NCI-H526 treated with DMSO at 0.1 percent for 48 hours (cell line): ENCODE measurements at regions not wholly inside any gene's neighbourhood (a gene's known extent, or its start where the extent isn't known, plus 50 kb on each side); places are given as distances from the start of the nearest gene placed in this dataset.

Source experiments
- DNase-seq: peaks from one replicate; lab custom pipeline; 2025; lab: John Stamatoyannopoulos, UW

DNA sequence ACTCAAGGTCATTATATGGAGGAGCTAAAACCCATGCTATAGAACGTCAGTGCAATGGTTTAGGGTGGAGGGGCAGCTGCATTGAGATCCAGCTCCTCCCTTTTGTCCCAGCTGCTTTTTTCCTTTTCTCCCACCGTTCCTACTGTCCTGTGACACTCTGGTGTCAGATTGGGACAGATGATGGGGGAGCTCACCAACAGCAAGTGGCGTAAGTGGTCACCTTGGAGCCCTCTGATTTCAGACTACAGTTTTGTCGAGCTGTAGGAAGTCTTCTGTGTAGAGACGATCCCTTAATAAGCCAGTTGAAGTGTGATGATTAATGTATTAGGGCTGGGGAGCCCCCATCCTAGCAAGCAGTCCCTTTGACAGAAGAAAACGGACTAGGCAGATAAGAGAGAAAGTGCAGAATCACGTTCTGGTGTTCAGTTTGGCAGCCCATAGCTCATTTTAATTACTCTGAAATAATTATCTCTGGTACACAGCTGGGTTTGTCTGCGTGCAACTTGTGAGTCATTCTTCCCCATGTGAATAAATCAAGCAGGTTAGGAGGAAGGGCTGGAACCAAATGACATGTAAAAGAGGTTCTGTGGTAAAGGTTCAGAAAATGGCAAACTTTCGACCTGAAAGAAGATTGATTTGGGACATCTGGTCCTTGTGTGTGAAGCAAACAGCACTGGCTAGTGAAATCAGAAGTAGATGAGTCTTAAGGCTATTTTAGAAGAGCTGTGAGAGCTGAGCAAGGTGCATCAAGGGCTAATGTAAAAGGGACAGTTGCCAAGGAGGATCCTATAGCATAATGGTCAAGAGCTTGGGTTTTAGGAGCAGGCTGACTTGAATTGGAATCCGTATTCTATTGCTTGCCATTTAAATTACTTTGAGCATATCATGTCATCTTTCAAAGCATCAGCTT is 241.4 kb downstream of the EDEM1 start:
- no peak for DNase-seq

GRCh38 chr3:5429517-5429890 is 242.0 kb downstream of the EDEM1 start:
- no peak for DNase-seq

DNA sequence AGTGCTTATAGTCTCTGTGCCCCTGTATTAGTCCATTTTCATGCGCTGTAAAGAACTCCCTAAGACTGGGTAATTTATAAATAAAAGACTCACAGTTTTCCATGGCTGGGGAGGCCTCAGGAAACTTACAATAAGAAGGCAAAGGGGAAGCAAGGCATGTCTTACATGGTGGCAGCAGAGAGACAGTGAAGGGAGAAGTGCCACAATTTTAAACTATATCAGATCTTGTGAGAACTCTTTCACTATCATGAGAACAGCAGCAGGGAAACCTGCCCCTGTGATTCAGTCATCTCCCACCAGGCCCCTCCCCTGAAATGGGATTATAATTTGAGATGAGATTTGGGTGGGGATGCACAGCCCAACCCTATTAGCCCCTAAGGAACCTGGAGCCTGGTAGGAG is 243.2 kb downstream of the EDEM1 start:
- no peak for DNase-seq

GRCh38 chr3:5431146-5431545 is 243.6 kb downstream of the EDEM1 start:
- no peak for DNase-seq

GRCh38 chr3:5431811-5432378 is 244.4 kb downstream of the EDEM1 start:
- no peak for DNase-seq

DNA sequence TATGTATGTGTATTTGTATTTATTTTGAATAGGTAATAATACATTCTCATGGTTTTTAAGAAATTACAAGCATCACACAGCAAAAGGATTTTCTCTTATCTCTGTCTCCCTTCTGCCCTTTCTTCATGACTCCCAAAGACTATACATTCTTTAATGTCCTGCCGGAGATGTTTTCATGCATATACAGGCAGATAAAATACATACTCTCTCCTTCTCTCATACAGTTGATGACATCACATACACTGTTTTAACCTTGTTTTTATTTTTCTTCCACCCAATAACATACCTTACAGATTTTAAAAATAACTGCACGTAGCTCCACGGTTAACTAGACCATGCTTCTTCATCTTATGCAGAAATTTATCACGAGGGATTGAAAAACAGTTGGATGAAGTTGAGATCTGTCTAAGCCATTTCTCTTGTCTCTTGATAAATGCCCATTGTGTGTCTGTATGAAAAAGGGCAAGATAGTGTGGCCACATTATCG is 249.8 kb downstream of the EDEM1 start:
- no peak for DNase-seq

DNA sequence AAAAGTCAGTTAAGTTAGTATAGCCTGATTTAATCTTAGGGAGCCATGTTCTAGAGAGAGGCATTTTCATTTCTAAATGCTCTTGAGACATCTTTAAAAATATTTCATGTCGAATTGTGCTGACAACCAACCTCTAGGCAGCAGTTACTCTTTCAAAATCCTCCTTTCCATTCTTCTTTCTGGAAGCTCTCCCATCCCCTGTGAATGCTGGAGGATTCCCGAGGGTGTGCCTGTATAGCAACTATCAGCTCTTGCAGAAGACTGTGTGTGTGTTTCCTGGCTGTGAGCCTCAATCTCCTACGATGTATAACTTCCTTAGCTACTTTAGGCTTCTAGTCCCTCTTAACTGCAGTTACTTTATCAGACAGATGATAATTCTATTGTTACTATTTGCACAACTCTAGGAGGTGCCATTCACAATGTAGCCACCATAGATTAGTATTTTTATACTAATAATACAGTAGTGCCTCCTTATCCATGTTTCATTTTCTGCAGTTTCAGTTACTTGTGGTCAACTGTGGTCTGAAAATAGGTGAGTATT is 250.3 kb downstream of the EDEM1 start:
- DNase-seq: no peak

DNA sequence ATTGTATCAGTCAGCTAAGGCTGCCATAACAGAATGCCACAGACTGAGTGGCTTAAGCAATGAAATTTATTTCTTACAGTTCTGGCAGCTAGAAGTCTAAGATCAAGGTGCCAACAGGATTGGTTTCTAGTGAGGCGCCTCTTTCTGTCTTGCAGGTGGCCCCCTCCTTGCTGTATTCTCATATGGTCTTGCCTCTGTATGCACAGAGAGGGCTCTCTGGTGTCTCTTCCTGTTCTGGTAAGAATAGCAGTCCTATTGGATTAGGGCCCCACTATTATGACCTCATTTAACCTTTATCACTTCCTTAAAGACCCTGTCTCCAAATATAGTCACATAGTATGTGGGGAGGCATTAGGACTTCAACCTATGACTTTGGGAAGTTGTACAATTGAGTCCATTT is 253.9 kb downstream of the EDEM1 start:
- DNase-seq: no peak

DNA sequence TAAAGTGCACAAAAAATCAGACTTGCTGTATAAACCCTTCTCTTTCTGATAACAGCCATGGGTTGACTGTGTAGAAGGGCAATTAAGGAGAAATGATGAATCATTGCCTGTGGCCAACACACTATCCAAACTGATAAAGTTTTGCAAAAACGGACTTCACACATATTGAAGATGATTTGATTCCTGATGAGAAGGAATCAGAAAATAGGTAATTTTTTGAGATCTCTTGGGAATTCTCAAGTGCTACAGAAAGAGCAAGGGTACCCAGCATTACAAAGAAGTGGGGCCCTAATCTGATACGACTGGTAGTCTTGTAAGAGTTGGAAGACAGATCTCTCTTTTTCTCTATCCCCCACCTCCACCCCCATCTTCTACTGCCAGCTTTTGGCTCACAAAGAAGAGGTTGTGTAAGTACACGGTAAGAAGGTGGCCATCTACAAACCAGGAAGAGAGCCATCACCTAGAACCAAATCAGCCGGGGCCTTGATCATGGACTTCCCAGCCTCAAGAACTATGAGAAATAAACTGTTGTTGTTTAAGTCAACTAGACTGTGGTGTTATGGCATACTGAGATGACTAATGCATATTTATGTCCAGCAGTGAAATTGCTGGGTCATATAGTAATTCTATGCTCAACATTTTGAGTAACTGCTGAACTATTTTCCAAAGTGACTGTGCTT is 254.7 kb downstream of the EDEM1 start:
- DNase-seq: no peak

GRCh38 chr3:5442786-5443138 is 255.3 kb downstream of the EDEM1 start:
- no peak for DNase-seq

DNA sequence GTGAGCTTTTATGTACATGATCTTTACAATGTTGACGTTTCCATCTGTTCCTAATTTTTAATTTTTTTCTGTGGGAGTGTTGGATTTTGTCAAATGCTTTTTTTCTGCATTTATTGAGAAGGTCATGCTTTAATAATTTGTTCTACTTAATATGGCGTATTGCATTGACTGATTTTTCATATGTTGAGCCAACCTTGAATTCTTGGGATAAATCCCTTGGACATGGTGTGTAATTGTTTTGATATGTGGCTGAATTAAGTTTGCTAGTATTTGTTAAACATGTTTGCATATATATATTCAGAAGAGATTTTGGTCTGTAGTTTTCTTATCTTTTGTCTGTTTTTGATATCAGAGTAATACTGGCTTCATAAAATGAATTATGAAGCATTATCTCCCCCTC is 256.7 kb downstream of the EDEM1 start:
- DNase-seq: no peak

DNA sequence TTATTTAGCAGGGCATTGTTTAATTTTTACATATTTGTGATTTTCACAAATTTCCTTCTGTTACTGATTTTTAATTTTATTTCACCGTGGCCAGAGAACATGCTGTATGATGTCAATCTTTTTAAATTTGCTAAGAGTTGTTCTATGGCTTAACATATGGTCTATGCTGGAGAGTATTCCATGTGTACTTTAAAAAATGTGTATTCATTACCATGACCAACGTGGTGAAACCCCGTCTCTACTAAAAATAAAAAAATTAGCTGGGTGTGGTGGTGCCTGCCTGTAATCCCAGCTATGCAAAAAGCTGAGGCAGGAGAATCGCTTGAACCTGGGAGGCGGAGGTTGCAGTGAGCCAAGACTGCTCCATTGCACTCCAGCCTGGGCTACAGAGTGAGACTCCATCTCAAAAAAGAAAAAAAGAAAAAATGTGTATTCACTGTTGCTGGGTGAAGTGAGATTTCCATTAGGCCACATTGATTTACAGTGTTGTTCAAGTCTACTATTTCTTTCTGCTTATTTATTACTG is 258.2 kb downstream of the EDEM1 start:
- no peak for DNase-seq

DNA sequence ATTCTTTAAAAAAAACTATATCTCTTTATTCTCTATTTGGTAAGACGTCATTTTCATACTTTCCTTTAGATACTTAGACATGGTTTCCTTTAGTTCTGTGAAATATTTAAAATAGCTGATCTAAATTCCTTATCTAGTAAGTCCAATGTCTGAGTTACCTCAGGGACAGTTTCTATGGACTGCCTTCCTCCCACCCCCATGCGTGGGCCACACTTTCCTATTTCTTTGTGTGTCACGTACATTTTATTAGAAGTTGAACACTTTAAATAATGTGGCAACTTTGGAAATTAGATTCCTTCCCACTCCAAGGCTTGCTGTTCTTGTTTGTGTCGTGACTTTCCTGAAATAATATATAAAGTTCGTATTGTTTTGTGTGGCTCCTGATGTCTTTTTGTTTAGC is 260.7 kb downstream of the EDEM1 start:
- no peak for DNase-seq

GRCh38 chr3:5448816-5449215 is 261.3 kb downstream of the EDEM1 start:
- DNase-seq: no peak

- DNase-seq: no peak
Observed at GRCh38 chr3:5456199-5456598, 268.7 kb downstream of the EDEM1 start.

DNA sequence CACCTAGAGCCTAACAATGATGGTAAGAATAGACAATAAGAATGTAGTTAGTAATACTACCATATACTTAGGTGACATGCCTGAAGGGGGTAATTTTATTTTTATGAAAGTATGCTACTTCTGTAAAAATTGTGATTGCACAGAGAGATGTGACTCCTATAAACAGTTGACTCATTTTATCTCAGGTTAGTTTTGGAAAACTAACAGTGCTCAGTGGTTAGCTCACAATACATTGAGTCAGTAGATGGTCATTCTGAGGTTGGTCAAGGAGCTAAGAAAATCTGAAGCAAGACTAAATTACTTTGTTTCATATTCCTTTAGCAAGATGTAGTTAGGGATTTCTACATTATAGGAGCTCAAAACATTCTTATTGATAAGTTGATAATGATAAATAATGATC is 271.0 kb downstream of the EDEM1 start:
- no peak for DNase-seq

DNA sequence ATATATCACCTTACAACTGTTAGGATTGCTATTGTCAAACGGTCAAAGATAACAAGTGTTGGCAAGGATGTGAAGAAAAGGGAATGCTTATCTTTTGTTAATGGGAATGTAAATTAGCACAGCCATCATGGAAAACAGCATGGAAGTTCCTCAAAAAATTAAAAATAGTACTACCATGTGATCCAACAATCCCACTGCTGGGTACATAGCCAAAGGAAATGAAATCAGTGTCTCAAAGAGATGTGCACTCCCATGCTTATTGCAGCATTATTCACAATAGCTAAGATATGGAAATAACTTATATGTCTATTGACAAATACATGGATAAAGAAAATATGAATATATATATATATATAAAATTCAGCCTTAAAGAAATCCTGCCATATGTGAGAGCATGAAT is 274.6 kb downstream of the EDEM1 start:
- no peak for DNase-seq

DNA sequence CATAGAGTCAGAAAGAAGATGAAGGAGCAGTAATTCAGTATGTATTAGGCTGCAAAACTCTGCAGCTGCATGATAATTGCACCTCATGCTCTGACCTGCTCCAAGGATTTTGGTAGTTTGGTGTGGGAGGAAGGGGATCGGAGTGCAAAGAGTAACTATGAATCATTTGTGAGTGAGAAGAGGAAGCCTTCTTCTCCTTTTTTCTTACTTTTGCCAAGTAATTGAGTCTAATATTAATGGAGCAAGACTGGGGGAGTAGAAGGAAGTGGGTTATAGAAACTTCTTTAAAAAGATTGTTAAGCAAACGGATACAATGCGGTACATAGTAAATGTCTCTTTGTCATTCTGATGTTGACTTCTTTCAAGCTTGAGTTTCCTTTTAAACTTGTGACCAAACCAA is 276.5 kb downstream of the EDEM1 start:
- DNase-seq: no peak

DNA sequence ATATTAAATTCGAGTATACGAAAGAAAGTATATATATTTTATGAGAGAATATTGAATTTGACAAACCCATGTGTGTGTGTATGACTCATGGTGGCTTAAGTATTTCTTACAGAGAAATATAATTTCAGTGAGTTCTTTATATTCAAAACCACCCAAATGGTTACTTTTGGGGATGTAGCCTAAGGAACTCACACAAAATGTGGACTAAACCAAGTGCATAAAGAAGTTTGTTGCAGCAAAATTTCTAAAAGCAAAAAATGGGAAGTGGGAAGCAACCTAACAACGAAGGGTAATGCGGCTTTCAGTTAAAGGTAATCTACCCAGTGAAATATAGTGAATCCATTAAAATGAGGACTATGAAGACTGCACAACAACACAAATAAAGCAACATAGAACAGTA is 277.1 kb downstream of the EDEM1 start:
- no peak for DNase-seq

GRCh38 chr3:5465183-5465582 is 277.7 kb downstream of the EDEM1 start:
- DNase-seq: no peak

DNA sequence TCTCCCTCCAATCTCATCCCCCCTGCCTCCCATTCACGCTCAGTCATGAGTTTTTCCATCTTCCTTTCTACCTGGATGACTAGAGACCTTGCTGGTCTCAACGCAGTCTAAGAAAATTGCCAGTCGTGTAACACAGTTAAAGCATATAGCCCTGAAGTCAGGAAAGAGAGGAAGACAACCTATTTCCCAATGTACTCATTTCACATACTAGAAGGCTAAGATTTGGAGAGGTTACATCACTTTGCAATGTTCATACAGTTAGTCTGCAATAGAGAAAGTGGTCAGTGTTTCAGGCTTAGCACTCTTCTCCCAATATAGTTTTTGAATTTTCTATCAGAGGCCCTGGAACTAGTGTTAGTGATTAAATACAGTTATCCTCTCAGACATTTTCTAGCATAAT is 278.6 kb downstream of the EDEM1 start:
- no peak for DNase-seq

DNA sequence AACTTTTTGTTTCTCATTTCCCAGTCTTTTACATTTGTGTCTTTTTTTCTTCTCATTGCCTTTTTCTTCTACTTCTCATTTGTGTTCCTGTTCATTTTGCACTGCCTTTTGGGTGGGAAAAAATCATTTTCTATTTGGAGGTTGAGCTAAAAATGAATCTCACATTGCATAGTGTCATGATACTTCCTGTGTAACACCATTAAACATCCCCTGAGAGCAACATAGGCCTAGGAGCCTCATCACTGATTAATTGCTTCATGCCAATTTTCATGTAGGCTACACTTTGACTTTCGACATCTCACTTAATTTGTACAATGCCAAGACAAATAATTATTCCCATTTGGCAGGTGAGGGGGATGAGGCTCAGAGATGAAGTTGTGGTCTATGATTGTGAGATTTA is 279.2 kb downstream of the EDEM1 start:
- DNase-seq: no peak

DNA sequence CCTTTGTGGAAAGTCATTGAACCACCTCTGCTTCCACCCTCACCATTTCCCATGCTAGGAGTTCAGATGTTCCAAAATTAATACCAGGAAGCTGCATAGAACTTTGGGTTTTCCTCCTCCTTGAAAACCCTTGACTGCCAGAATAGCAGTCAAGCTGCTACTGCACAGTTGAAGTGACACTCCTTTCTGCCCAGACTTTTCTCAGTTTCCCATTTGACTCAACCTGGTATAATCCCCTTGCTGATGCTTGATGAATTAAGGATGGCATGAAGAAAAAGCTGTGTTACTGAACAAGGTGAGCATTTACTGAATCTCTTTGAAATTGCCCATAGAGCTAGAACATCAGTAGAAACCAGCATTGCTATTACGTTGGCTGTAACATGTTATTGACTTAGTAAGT is 286.0 kb downstream of the EDEM1 start:
- DNase-seq: no peak
